Activated B cell treated with CpG ODN at 0.5 μM for 24 hours (primary cell): ENCODE measurements at regions not wholly inside any gene's neighbourhood (a gene's known extent, or its start where the extent isn't known, plus 50 kb on each side); places are given as distances from the start of the nearest gene placed in this dataset.
"Not testable (repeated sequence)": the region's sequence is repeated elsewhere in the genome, so short reads cannot be mapped to it uniquely, and the experiment has no call there.

ENCODE experiments used
- ATAC-seq: fragments of 200-7000 bp; cut with Tn5 transposase; one replicate; pipeline ENCODE4 v1.10.0; 2021; ENCODE audit warnings: low read depth, mild to moderate bottlenecking, moderate library complexity
- CTCF ChIA-PET: fragments of 350-600 bp; sonication (Branson Sonifier 250); formaldehyde crosslinking; loops from one replicate; lab custom pipeline; 2021; ENCODE audit warnings: antibody characterized with exemption; lab: Charles Lee
- POLR2A ChIA-PET: fragments of 350-600 bp; sonication (Branson Sonifier 250); formaldehyde crosslinking; loops from one replicate; lab custom pipeline; 2021; ENCODE audit warnings: antibody characterized with exemption; lab: Charles Lee
- DNase-seq: peaks from one replicate; pipeline ENCODE4 v3.0.0; 2022
- H3K27ac Mint-ChIP-seq: one replicate; pipeline ENCODE4 v1.8.0; 2020; ENCODE audit warnings: mixed read lengths
- H3K27me3 Mint-ChIP-seq: one replicate; pipeline ENCODE4 v1.8.0; 2021; ENCODE audit warnings: mixed read lengths
- H3K36me3 Mint-ChIP-seq: one replicate; pipeline ENCODE4 v1.8.0; 2021; ENCODE audit warnings: low read depth, mixed read lengths
- H3K4me1 Mint-ChIP-seq: one replicate; pipeline ENCODE4 v1.8.0; 2021; ENCODE audit warnings: mixed read lengths
- H3K4me3 Mint-ChIP-seq: one replicate; pipeline ENCODE4 v1.8.0; 2020; ENCODE audit warnings: mild to moderate bottlenecking, mixed read lengths
- H3K9me3 Mint-ChIP-seq: one replicate; pipeline ENCODE4 v1.8.0; 2020; ENCODE audit warnings: mixed read lengths
- intact Hi-C: fragments of 100-400 bp; cut with micrococcal nuclease; formaldehyde crosslinking; loops from one replicate; pipeline ENCODE4 v1.15.1; 2024
- TF ChIP-seq, protein P1 (sequence below): fragments of 200-600 bp; IDR thresholded peaks from one replicate; pipeline ENCODE4 v1.8.0; 2022; ENCODE audit warnings: antibody characterized with exemption, mild to moderate bottlenecking

DNA sequence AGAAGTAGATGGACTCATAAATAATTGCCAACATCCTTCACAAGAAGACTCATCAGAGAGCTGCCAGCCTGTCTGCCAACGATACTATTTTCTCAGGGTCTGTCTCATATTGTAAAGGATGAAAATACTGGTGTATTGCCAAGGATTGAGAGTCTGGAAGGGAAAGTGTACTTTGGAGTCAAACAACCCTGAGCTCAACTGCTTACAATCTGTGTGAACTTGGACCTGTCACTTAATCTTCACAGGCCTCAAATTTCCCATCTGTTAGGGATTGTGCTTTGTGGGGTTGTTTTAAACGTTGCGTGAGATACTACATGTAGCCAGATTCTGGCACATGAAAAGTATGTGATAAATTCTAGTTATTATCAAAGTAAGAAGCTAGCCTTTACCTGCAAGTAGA is 169.1 kb downstream of the LHFPL1 start:
- TF ChIP-seq, protein P1, sequence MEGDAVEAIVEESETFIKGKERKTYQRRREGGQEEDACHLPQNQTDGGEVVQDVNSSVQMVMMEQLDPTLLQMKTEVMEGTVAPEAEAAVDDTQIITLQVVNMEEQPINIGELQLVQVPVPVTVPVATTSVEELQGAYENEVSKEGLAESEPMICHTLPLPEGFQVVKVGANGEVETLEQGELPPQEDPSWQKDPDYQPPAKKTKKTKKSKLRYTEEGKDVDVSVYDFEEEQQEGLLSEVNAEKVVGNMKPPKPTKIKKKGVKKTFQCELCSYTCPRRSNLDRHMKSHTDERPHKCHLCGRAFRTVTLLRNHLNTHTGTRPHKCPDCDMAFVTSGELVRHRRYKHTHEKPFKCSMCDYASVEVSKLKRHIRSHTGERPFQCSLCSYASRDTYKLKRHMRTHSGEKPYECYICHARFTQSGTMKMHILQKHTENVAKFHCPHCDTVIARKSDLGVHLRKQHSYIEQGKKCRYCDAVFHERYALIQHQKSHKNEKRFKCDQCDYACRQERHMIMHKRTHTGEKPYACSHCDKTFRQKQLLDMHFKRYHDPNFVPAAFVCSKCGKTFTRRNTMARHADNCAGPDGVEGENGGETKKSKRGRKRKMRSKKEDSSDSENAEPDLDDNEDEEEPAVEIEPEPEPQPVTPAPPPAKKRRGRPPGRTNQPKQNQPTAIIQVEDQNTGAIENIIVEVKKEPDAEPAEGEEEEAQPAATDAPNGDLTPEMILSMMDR: no peak
- ChIA-PET POLR2A (no interaction called here), CTCF (no interaction called here)
- no peaks in the 10 kb centered on the region for H3K27me3 Mint-ChIP-seq
- H3K36me3 Mint-ChIP-seq: no peaks in the 10 kb centered on the region
- H3K27ac Mint-ChIP-seq: no peak overlapping the region
- intact Hi-C loops: no loop called here
- no peak for DNase-seq
- ATAC-seq: no peak
- no peak overlapping the region for H3K4me3 Mint-ChIP-seq
- no peaks in the 10 kb centered on the region for H3K4me1 Mint-ChIP-seq
- H3K9me3 Mint-ChIP-seq: peaks cover 9% of the 10 kb centered on the region

DNA sequence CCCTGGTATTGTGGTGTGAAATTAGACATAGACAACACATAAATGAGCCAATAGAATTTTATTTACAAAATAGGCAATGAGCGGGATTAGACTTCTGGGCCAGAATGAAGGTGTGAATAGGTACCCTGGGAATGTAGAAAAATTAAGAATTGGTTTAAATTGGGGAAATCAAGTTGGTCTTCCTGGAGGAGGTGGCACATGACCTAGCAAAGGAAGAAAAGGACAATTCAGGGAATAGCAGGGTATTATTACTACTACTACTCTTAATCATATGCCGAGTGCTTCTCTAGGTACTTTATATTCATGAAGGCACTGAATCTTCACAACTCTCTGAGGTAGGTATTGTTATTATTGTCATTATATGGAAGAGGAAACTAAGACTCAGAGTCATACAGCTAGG is 202.1 kb downstream of the LHFPL1 start:
- no peak for ATAC-seq
- no peak for DNase-seq
- H3K9me3 Mint-ChIP-seq: no peaks in the 10 kb centered on the region
- no peaks in the 10 kb centered on the region for H3K4me1 Mint-ChIP-seq
- H3K27me3 Mint-ChIP-seq: no peaks in the 10 kb centered on the region
- no peak overlapping the region for H3K4me3 Mint-ChIP-seq
- H3K36me3 Mint-ChIP-seq: no peaks in the 10 kb centered on the region
- ChIA-PET CTCF (no interaction called here), POLR2A (no interaction called here)
- intact Hi-C loops: no loop called here
- TF ChIP-seq, protein P1: no peak
- H3K27ac Mint-ChIP-seq: no peak overlapping the region

DNA sequence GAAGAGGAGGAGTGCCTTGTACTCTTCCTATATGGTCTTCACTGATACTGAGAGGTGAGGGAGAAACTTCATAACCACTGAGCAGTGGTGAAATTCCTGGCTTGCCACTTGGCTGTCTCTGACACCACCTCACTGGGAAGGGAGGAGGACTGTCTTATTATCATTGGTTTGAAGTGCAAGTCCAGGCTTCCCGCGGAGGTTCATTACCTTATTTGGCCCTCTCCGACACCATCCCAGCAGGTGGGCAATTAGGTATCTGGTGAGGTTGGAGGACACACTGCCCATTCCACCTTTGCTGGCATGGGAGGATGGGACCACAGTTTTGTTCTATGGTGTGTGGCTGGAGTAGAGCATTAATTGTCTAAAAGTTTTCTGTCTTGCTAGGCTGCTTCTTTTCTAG is 206.1 kb downstream of the LHFPL1 start:
- intact Hi-C loops: no loop called here
- ATAC-seq: no peak
- H3K4me3 Mint-ChIP-seq: no peak overlapping the region

DNA sequence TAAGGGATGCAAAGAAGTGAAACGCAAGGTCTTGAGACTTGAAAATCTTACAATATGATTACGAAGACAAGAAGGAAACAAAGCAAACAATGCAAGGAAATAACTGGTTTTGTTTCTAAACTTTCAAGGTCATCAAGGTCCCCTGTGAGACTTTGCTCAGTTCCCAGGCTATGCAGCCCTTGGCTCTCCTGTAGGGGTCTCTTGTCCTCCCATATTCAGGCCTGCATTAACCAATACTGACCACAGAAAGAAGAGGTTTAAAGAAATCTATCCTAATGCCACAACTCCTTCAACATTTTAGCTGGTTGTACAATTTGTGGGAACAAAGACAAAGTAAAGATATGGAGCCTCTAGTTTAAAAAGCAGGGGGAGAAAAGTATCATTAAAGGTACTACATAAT is 209.2 kb downstream of the LHFPL1 start:
- ATAC-seq (no peak), DNase-seq (no peak)
- CTCF ChIA-PET: no interaction called here
- Mint-ChIP-seq H3K9me3 (no peaks in the 10 kb centered on the region), H3K4me3 (no peak overlapping the region), H3K27me3 (no peaks in the 10 kb centered on the region), H3K27ac (no peak overlapping the region), H3K4me1 (no peaks in the 10 kb centered on the region), H3K36me3 (no peaks in the 10 kb centered on the region)
- intact Hi-C loops: no loop called here
- POLR2A ChIA-PET: no interaction called here
- TF ChIP-seq, protein P1: no peak

More for the DNA sequence above, 206.1 kb downstream of the LHFPL1 start:
- Mint-ChIP-seq H3K4me1 (no peaks in the 10 kb centered on the region), H3K27me3 (no peaks in the 10 kb centered on the region), H3K27ac (no peak overlapping the region), H3K9me3 (no peaks in the 10 kb centered on the region), H3K36me3 (no peaks in the 10 kb centered on the region)
- TF ChIP-seq, protein P1: no peak
- CTCF ChIA-PET: no interaction called here
- DNase-seq: no peak
- POLR2A ChIA-PET: no interaction called here

DNA sequence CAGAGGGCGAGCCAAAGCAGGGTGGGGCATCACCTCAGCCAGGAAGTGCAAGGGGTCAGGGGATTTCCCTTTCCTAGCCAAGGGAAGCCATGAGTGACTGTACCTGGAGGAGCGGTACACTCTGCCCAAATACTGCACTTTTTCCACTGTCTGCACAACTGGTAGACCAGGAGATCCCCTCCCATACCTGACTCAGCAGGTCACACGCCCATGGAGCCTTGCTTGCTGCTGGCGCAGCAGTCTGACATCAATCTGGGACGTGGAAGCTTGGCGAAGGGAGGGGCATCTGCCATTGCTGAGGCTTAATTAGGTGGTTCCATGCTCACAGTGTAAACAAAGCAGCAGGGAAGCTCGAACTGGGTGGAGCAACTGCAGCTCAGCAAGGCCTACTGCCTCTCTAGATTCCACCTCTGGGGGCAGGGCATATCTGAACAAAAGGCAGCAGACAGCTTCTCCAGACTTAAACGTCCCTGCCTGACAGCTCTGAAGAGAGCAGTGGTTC is 217.7 kb downstream of the LHFPL1 start:
- ATAC-seq, intact Hi-C loops, H3K4me1 Mint-ChIP-seq, POLR2A ChIA-PET, H3K4me3 Mint-ChIP-seq, H3K27ac Mint-ChIP-seq, CTCF ChIA-PET, H3K36me3 Mint-ChIP-seq, H3K27me3 Mint-ChIP-seq, H3K9me3 Mint-ChIP-seq, DNase-seq: not testable (repeated sequence)

DNA sequence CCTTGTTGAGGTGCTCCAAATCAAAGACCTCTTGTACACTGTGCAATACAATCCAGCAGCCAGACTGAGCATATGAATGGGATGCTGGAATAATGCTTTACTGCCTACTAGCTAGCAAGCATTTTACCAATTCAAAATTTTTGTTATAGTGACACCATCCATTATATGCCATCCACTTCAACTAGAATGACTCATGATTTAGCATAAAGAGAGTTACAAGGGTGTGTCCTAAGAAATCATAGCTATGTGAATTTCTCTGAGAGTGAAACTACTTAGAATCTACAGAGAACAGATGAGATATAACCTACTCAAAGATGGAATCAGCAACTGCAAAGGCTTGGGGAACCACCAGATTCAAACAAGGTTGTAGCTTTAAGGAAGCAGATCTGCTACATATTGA is 221.9 kb downstream of the LHFPL1 start:
- Mint-ChIP-seq H3K9me3 (no peaks in the 10 kb centered on the region), H3K27me3 (no peaks in the 10 kb centered on the region), H3K4me3 (no peak overlapping the region), H3K36me3 (no peaks in the 10 kb centered on the region), H3K27ac (no peak overlapping the region), H3K4me1 (no peaks in the 10 kb centered on the region)
- intact Hi-C loops: no loop called here
- POLR2A ChIA-PET: no interaction called here
- ATAC-seq (no peak), DNase-seq (no peak)
- TF ChIP-seq, protein P1: no peak
- CTCF ChIA-PET: no interaction called here
